ENCODE measurements at regions not wholly inside any gene's neighbourhood (a gene's known extent, or its start where the extent isn't known, plus 50 kb on each side); places are given as distances from the start of the nearest gene placed in this dataset.

DNA sequence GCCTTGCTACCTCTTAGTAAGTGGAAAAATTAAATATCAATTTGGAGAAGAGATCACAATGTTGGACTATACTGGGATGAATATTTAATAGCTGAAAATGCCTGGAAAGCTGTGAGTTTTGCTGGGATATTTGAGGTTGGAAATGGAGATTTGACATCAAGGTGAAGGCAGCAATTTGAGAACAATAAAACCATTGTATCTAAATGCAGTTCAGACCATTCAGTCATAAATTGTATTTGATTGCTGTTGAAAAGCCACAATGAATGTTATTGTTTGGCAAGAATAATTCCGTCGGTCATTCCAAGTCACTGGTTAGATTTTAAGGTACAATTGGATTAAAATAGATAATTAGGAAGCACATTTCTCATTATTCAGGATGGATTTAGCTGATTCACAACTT lies 325.6 kb downstream of the HRH4 start:
- no peak for DNase-seq (ENCODE audit: low spot score)

DNA sequence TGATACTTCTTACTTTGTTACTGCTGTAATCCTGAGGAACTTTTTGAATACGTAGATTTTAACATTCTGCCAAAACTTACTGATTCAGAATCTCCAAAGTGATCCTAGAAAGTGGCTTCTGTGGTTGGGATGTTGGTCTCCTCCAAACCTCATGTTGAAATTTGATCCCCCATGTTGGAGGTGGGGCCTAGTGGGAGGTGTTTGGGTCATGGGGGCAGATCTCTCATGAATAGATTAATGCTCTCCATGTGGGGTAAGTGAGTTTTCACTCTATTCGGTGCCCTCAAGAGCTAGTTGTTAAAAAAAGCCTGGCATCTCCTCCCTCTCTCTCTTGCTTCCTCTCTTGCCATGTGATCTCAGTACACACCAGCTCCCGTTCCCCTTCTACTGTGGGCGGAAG lies 329.9 kb downstream of the HRH4 start:
- no peak for DNase-seq (ENCODE audit: low spot score)

DNA sequence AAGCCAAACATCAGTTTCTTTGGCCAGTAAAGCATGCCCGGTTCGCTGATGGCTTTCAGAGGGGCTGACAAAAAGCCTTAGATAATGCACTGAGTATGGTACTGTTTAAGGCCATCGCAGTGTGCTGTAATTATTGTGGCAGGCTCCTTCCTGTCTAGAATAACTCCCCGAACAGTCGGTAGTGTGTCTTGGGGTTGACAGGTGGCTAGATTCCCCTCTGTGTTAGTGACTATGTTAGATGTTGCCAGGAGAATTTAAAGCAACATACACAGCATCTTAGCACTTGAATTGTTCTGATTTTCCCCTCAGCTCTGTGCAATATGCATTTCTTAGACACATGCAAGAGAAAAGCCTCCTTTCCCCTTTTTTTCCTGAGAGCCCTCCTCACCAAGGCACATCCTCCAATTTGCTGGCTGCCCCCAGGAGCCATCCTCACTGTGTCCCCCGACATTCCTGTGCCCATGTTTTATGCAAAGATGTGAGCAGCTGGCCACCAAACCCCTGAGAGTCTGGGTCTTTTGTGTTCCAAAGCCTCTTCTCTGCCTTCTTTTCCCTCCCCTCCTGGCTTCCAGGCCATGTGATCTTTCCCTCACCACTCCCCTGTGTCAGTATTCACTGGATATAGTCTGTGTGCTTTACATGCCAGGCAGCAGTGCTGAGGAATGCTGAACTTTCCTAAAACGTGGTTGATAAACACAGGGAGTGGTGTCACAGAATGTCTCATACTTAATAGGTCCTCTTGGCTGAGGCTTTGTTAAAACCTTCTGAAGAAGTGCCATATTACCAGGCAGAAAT lies 331.5 kb downstream of the HRH4 start:
- no peak for DNase-seq (ENCODE audit: low spot score)

DNA sequence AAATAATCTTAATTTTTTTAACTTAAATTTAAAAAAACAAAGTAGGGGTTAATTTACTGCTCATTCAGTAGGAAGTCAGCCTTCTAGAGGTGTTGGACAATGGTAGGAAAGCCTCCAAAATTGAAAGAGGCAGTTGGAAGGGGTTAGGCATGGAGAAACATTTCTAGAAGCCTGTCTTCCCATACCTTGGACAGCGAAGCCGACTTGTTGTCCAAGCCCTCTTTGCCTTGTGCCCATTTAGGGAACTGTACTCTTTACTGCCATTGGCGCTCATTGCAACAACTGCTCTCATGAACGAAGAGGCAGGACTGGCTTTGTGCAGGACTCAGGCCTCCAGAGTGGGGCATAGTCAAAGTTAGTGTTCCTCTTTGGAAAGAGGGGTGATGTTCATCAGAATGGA lies 333.3 kb downstream of the HRH4 start:
- DNase-seq (ENCODE audit: low spot score) = no peak

DNA sequence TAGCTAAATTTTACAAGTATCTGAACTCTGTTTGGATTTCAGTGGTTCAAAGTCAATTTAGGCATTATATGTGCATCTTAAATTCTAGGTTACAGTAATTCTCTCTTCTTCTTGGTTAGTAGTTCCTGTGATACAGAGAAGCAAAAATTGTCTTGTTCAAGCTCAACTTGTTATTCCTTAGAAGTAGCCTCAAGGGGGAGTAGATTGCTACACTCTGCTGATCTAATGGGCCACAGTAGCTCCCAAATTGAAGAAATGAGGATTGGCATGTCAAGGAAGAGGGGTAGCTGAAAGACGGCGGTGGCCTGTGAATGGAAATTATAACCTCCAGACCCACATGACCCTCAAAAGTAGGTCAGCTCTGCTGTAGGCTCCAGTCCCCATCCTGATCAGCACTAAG lies 334.7 kb downstream of the HRH4 start:
- no peak for DNase-seq (ENCODE audit: low spot score)

DNA sequence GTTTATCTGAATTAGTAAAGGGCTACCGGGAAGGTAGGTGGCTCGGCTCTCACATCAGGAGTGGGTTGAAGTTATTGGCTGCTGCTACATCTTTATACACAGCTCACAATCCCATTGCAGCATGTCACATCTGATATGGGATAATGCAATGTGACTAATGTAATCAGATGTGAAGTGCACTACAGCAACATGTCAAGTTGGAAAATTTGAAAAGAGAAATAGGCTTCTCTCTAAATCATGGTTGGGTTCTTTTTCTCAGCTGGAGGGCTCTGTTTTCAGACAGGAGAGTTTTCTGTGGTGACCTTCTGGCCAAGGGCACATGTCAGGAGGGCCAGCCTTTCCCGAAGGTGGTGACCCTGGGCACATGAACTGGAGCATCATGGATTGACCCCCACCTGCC lies 337.5 kb downstream of the HRH4 start:
- DNase-seq (ENCODE audit: low spot score) = no peak

DNA sequence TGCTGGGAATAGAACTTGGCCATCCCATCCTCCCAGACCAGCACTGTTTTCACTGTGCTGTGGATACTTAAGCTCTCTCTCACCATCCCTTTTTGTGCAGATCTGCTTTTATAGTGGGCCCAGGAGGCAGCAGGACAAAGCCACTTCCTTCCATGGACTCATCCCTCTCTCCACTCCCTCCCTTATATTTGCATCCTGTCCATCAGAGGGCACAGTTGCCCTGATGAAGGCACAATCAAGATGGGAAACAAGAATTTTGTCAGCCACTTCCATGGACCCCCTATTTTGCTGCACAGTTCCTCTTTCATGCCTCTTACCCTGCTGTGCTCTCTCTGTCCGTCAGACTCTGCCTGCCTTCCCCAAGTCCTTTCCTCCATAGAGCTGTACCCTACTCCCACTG lies 338.7 kb downstream of the HRH4 start:
- DNase-seq (ENCODE audit: low spot score) = no peak

DNA sequence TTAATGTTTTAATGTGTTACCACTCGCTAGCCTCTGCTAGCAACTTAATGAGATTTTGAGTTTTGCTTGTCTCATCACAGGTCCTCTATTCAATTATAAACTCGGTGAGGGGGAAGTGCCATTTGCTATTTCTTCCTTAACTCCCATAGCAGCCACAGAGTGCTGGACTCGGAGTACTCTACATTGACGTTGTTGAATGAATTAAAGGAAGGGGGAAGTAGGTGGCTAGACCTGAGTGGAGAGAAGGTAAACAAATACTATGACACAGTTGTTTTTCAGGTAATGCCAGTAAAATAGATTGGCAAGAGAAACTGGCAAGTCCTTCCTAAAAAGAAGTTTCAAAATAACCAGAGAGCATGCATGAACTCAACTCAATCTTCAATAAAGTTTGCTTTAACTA lies 339.3 kb downstream of the HRH4 start:
- no peak for DNase-seq (ENCODE audit: low spot score)

DNA sequence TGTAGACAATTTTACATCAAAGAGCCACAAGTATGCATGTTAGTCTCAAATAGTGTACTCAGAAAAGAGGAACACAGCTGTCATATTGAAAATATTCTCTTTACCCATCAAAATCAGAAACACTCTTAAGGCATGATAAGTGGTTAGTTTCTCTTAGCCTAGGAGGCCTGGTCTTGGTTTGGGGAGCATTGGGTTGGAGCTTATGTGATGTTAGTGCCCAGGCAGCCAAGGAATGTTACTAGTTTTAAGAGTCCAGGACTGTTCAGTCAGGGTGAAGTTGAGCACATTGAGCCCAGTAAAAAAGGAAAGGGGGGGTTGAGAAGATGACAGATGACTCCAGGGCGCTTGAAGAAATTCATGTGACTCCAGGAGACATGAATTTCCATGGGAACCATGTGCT lies 340.6 kb downstream of the HRH4 start:
- no peak for DNase-seq (ENCODE audit: low spot score)

DNA sequence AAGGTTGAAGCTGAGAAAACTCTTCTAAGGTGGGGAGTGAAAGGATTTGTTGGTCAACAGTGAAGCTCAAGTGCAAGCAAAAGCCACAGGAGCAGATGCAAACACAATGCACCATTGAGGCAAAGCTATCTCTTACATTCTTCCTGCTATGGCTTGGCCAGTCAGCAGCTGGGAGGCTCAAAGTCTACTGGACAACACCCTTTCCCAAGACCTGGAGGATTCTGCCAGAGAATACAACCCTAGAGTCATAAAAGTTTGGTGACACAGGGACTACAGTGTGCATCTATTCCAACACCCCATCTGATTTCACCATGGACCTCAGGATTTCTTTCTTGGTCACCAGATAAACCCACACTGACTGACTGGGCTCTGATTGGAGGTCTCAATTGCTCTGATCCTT lies 342.0 kb downstream of the HRH4 start:
- DNase-seq (ENCODE audit: low spot score) = no peak

DNA sequence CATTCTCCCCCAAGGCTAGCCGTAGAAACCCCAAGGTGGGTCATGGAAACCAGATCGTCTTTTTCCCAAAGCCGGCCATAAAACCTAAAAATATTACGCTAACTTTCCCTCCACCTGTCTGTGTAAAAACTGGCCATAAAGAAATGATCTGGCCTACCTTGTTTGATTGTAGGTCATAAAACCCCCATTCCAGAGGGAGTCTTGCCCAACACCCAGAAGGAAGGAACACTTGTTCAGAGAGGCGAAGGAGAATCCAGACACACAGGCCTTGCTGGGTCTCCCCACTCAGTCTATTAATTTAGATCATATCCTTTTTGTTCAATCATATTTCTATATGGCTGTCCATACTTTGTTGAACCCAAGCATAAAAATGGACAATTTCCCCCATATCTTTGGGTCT lies 344.7 kb downstream of the HRH4 start:
- DNase-seq (ENCODE audit: low spot score) = no peak

DNA sequence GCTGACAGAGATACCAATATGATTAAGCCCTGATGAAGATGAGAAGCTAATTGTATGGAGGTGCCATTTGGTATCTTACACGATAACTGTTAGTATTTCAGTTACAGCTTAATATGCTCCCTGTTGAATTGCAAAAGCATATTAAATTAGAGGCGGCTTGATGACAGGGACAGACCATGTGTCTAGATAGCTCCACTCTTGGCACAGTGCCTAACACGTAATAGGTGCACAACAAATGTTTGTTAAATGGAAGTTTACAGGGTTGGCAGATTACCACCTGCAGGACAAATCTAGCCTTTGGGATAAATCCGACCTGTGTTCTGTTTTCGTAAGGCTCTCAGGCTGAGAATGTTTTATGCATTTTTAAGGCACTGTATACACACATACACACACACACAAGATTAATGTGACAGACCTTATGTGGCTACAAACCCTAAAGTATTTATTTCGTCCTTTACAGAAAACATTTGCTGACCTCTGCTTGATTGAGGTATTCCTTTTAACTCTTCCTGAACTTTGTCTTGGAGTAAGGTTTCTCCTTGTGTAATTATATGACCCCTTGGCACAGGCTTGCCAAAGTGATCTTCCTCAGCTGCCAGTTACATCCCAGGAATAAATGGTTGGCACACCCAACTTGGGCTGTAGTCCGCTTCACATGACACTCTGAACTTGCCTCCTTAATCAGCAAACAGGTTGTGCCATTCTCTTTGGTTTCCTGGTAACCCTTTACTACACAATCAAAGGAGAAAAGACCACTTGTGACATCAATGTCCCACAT lies 348.9 kb downstream of the HRH4 start:
- DNase-seq (ENCODE audit: low spot score) = no peak

DNA sequence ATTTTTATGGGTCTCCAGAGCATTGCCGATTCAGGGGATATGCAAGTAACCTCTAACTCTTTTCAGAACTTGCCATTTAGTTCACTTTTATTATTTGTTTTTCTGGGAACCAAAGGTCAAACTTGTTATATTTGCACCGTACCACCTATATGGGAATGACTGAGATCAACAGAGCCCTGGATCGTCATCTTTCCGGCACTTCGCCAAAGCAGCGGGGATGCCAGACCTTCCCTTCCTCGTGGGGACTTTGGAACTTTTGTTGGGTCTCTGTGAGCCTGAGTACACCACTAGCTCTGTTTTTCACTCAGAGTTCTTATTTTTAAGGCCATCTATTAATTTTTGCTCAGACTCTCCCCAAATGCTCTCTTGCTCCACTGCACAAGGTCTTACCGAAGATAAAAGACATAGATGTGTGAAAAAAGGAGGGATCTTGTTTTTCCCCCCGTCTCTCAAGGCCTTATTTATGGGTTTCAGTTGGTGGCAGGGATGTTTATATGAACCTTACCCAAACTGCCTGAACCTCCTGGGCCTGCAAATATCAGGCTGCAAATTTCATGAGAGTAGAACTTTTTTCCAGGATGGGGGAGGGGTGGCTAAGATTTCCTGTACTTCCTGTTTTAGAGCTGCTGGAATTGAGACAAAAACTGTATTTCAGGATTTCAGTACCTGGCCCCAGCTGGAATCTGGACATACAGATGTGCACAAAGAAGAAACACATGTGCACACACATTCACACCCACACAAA lies 350.3 kb downstream of the HRH4 start:
- DNase-seq (ENCODE audit: low spot score) = no peak

DNA sequence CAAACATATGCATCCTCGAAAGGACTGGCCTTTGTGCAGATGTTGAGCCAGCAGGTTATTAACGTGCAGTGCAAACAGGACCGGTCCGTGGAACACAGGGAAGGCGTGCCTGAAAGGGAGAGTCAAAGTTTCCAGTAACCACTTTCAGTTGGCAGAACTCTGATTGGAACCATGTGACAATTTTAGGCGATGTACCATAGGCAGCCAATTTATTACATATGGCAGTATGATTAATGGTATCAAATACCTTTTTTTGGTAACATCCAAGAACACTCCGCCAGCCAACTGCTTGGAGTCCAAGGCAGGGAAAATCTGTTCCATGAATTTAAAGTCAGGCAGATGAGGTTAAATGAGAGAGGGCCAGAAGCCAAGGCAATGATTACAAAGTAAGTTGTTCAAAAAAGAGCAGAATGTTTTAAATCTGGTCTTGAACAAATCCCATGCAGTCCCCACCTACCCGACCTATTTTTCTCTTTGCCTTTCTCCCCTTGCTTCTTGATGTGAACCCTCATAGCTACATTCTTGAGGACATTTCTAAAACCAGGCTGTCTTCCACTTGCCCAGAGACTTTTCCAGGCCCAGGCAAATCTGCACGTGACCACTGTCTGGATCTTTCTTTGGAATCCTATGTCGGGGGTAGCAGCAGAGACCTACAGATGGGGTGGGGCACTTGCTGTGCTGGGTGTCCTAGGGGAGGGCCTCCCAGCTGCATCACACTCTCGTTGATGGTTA lies 351.7 kb downstream of the HRH4 start:
- no peak for DNase-seq (ENCODE audit: low spot score)

DNA sequence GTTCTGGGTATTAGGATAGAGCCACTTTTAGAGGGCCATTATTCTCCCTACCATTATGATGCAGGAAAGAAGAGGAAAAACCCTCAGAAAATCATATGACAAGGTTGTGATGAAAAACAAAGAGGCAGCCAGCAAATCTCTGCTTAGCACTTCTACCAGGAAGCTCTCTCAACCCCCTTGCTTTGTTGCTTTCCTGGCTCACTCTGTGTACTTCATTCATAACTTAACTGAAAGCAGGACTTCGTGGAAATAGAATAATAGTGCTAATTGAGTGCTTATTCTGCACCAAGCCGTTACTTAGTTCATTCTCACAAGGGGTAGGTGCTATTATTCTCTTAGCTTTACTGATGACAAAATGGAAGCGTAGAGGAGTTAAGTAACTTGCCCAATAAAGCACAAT lies 354.1 kb downstream of the HRH4 start:
- DNase-seq (ENCODE audit: low spot score) = peak; percentile 14

DNA sequence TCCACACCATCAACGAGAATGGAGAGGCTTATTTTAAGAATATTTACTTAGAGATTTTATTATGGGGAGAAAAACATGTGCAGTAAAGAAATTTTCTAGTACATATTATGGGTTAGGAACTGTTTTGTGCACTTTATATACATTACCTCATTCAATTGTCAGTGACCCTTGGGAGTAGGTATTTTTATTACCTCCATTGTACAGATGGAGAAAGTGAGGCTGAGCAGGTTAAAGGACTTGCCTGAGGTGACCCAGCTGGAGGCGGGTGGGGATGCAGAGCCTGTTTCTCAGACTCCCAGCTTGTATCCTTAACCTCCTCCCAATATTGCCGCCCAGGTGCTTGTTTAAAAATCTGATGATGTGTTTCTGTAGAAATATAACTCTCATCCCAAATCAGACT lies 356.7 kb downstream of the HRH4 start:
- no peak for DNase-seq (ENCODE audit: low spot score)

DNA sequence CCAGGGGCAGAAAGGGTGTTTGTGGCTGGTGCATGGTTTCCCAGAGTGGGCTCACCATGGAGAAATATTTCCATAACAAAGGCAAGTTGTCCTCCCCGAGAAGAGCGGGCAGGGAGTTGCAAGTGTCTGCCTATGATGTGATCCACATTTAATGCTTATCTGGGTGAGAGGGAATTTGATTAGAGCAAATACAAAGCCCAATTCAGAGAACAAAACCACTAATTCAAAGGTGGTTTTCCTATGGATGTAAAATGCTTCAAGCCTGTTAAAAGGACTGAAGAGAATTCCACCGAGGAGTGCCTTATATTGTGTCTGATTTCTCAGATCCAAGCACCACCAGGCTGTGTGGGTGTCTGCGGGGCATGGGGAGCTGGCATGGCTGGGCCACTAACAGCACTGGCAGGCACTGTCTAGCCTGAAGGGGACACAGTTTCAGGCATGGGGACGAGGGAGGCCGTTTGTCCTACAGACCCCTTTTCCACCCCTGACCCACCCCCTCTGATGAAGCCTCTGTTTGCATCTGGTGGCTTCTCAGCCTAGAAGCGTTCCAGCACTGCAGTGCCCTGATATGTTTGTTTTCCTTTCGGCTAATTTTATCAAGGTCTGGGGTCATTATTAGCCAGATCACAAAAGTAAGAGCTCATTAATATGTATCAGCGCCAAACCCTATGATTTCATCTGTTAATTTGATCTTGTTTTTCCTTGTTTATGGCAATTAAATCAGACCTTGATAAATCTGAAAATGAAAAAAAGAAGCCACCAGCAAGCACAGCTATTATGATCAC lies 357.3 kb downstream of the HRH4 start:
- no peak for DNase-seq (ENCODE audit: low spot score)

DNA sequence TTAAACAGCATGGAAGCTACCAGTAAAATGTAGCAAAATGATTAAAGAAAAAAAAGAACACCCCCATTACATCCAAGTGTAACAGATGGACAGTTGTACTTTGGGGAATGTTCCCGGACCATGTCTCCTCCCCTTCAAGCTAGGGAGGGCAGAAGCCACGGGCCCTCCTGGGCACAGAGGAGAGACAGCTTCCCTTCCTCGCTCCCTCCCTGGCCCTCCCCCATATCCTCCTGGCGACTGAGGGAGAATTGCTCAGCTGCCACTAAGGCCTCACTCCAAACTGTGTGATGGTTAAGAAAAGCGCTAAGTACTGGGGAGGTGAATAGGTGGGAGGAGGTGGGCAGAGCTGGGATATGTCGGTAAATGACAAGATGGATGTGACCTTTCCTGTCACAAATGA lies 358.0 kb downstream of the HRH4 start:
- DNase-seq (ENCODE audit: low spot score) = no peak

DNA sequence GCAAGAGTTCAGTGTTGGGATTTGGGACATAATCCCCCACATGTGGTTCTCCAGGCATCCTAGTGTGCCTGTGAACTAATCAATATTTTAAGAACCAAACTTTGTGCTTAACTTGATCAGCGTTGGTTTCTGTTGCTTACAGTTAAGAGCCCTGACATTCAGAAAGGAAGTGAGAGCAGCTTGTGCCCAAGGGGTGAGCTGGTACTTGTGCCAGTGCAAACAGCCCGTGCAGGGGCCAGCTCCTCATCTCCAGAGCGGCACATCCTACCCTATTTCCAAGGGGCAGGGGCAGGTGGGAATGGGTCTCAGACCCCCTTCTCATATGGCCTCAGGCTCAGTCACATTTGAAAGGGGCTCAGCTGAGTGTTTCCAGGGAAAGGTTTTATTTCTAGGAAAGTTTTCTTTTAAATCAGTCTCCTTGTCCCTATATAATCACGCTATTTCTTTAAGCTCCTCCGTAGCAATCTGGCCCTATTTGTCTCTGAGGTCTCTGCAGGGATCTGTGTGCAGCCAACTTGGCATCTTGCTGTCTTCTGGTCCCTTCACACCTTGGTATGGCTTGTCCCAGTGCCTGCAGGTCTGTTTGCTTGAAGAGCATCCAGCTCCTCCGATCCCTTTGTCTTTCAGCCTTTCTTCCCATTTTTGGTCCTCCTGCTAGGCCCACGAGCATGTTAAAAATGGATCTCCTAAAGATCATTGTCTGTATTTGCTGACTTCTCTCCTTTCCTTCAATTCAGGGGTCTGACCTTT lies 358.9 kb downstream of the HRH4 start:
- DNase-seq (ENCODE audit: low spot score) = no peak

DNA sequence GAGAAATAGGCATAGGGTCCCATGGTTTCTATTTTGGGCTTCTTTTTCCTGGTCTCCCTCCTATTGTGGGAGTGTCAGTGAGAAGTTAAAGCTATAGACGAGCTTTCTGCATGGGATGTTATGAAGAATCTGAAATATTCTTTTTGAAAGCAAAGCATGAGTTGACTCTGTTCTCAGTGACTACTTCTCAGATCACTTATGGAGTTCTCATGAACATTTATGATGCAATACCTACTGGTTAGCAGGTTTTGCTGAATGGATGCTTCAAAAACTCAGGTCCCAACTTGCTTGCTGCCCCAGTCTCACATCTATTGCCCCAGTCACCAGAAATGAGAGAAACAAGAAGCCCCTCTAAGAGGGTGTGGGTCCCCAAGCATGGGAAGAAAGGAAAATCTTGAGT lies 365.0 kb downstream of the HRH4 start:
- no peak for DNase-seq (ENCODE audit: low spot score)

DNA sequence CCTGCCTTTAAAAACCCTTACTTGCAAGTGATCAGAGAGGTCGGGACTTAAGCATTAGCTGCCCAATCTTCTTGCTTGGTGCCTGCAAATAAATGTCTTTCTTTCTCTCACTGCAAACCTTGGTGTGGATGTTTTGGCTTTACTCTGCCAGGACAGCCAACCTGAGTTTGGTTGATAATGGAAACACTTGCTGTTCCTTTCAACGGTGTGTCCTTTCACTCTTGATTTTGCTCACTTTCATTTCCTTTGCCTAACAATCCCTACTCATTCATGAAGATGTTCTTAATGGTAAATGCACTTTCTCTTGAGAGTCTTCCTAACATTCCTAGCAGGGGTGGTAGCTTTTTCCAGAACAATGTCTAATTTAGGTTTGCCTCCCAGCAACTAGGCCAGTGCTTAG lies 366.2 kb downstream of the HRH4 start:
- no peak for DNase-seq (ENCODE audit: low spot score)

All from putamen (tissue), 1 donor.